B cell (primary cell): ENCODE measurements at regions not wholly inside any gene's neighbourhood (a gene's known extent, or its start where the extent isn't known, plus 50 kb on each side); places are given as distances from the start of the nearest gene placed in this dataset.

ENCODE experiments used
- ATAC-seq: fragments of 200-7000 bp; cut with Tn5 transposase; one replicate; pipeline ENCODE4 v1.10.0; 2021; ENCODE audit warnings: low read depth, mild to moderate bottlenecking, moderate number of reproducible peaks, moderate library complexity
- CTCF ChIA-PET: fragments of 350-600 bp; sonication (Branson Sonifier 250); formaldehyde crosslinking; loops from one replicate; lab custom pipeline; 2021; ENCODE audit warnings: antibody characterized with exemption, inconsistent platforms; lab: Charles Lee
- POLR2A ChIA-PET: fragments of 350-600 bp; sonication (Branson Sonifier 250); formaldehyde crosslinking; loops from one replicate; lab custom pipeline; 2021; ENCODE audit warnings: antibody characterized with exemption; lab: Charles Lee
- DNase-seq: peaks from one replicate; pipeline ENCODE4 v3.0.0; 2013
- H2AFZ ChIP-seq: 2 replicates; pipeline ENCODE4 v1.6.1; 2012; ENCODE audit warnings: mild to moderate bottlenecking, low read depth, low read length; ENCODE audit not compliant: insufficient read depth, poor library complexity, severe bottlenecking
- H3K27ac ChIP-seq, 2 donors: 1 replicate in 1 of 2; 2 replicates in 1 of 2; pipeline ENCODE4 v1.5.1; 2012 to 2013; ENCODE audit warnings: low read length in 2 of 2, mild to moderate bottlenecking in 2 of 2, moderate library complexity in 1 of 2
- H3K27me3 ChIP-seq, 4 experiments: fragments of 200-600 bp in 1 of 4; sonication (generic) in 1 of 4; replicated peaks in 1 of 4; 1 replicate in 2 of 4; 2 replicates in 2 of 4; pipeline versions ENCODE4 v1.6.1 to v1.7.0; 2013 to 2016; ENCODE audit warnings: low read length in 3 of 4, mild to moderate bottlenecking in 2 of 4, mixed read lengths in 1 of 4, moderate library complexity in 1 of 4; ENCODE audit not compliant: insufficient read depth in 4 of 4, control insufficient read depth in 3 of 4; ENCODE audit errors: control extremely low read depth in 1 of 4
- H3K36me3 ChIP-seq, 2 experiments: replicated peaks in 1 of 2; 1 replicate in 1 of 2; 2 replicates in 1 of 2; pipeline versions ENCODE4 v1.6.1 to v1.7.1; 2013; ENCODE audit warnings: low read length in 1 of 2; ENCODE audit not compliant: insufficient read depth in 2 of 2, control insufficient read depth in 1 of 2; ENCODE audit errors: control extremely low read depth in 1 of 2, extremely low read depth in 1 of 2
- H3K4me1 ChIP-seq, 2 donors: fragments of 200-600 bp in 1 of 2; sonication (generic) in 1 of 2; 1 replicate in 1 of 2; 2 replicates in 1 of 2; pipeline versions ENCODE4 v1.5.1 to v1.6.1; 2013 to 2017; ENCODE audit warnings: low read length in 2 of 2; ENCODE audit not compliant: control insufficient read depth in 2 of 2, insufficient read depth in 2 of 2
- H3K4me2 ChIP-seq: replicated peaks from 2 replicates; pipeline ENCODE3; 2012; ENCODE audit warnings: mild to moderate bottlenecking, low read depth, low read length; ENCODE audit not compliant: poor library complexity, severe bottlenecking
- H3K4me3 ChIP-seq, 5 experiments: fragments of 200-600 bp in 1 of 5; sonication (generic) in 1 of 5; 1 replicate in 3 of 5; 2 replicates in 2 of 5; pipeline versions ENCODE4 v1.5.1 to v1.7.0; 2011 to 2016; ENCODE audit warnings: low read length in 4 of 5, mild to moderate bottlenecking in 4 of 5, low read depth in 2 of 5, control low read depth in 1 of 5, moderate library complexity in 1 of 5; ENCODE audit not compliant: insufficient read depth in 1 of 5; ENCODE audit errors: control extremely low read depth in 1 of 5, extremely low read depth in 1 of 5
- H3K79me2 ChIP-seq: fragments of 200-600 bp; sonication (generic); one replicate; pipeline ENCODE4 v1.6.0; 2016; ENCODE audit warnings: low read length; ENCODE audit not compliant: control insufficient read depth, insufficient read depth
- H3K9ac ChIP-seq: fragments of 200-600 bp; sonication (generic); 2 replicates; pipeline ENCODE4 v1.6.1; 2017; ENCODE audit warnings: mild to moderate bottlenecking, low read length, moderate library complexity
- H3K9me3 ChIP-seq, 3 donors: one replicate each; pipeline versions ENCODE4 v1.6.1 to v1.7.1; 2013; ENCODE audit warnings: low read length in 2 of 3; ENCODE audit not compliant: control insufficient read depth in 2 of 3, insufficient read depth in 1 of 3; ENCODE audit errors: control extremely low read depth in 1 of 3
- H4K20me1 ChIP-seq: 2 replicates; pipeline ENCODE4 v1.6.0; 2012; ENCODE audit warnings: mild to moderate bottlenecking, low read length; ENCODE audit not compliant: insufficient read depth, control insufficient read depth, poor library complexity, severe bottlenecking
- H3K27ac Mint-ChIP-seq: one replicate; pipeline ENCODE4 v1.8.0; 2021; ENCODE audit warnings: mixed read lengths
- H3K27me3 Mint-ChIP-seq: one replicate; pipeline ENCODE4 v1.8.0; 2021; ENCODE audit warnings: mixed read lengths
- H3K4me1 Mint-ChIP-seq: one replicate; pipeline ENCODE4 v1.8.0; 2021; ENCODE audit warnings: mixed read lengths
- H3K4me3 Mint-ChIP-seq: one replicate; pipeline ENCODE4 v1.8.0; 2021; ENCODE audit warnings: mixed read lengths
- H3K9me3 Mint-ChIP-seq: one replicate; pipeline ENCODE4 v1.8.0; 2022; ENCODE audit warnings: mixed read lengths; ENCODE audit not compliant: insufficient read depth
- EZH2 ChIP-seq: IDR thresholded peaks from 2 replicates; pipeline ENCODE4 v1.6.1; 2012; ENCODE audit warnings: borderline replicate concordance, low read depth, mild to moderate bottlenecking, moderate library complexity, low read length; ENCODE audit not compliant: insufficient read depth, poor library complexity, severe bottlenecking
- whole genome bisulfite sequencing: methylation state at CpG from one replicate; pipeline ENCODE4 v1.1.5; 2013; ENCODE audit warnings: missing lambda C conversion rate; ENCODE audit not compliant: insufficient coverage; 5-methylcytosine and 5-hydroxymethylcytosine counted together
- intact Hi-C: fragments of 100-400 bp; cut with micrococcal nuclease; formaldehyde crosslinking; loops from one replicate; pipeline ENCODE4 v1.10.0; 2022
- TF ChIP-seq, protein P1 (sequence below): fragments of 200-600 bp; IDR thresholded peaks from one replicate; pipeline ENCODE4 v1.8.0; 2022; ENCODE audit warnings: antibody characterized with exemption, mild to moderate bottlenecking

- Histone ChIP-seq H3K9ac (no peak overlapping the region), H3K27me3 (no peaks in the 10 kb centered on the region), H3K36me3 (no peaks in the 10 kb centered on the region), H3K4me2 (no peak overlapping the region), H3K4me1 (no peaks in the 10 kb centered on the region), H2AFZ (no peak overlapping the region), H3K9me3 (no peaks in the 10 kb centered on the region), H4K20me1 (no peaks in the 10 kb centered on the region), H3K4me3 (no peak overlapping the region), H3K27ac (no peak overlapping the region), H3K79me2 (no peaks in the 10 kb centered on the region)
- Mint-ChIP-seq H3K27me3 (peaks cover 23% of the 10 kb centered on the region), H3K9me3 (no peaks in the 10 kb centered on the region), H3K4me3 (no peak overlapping the region), H3K4me1 (no peaks in the 10 kb centered on the region), H3K27ac (no peak overlapping the region)
- WGBS: 90% methylated on average over 3 of the region's 6 CpGs
- TF ChIP-seq, protein P1, sequence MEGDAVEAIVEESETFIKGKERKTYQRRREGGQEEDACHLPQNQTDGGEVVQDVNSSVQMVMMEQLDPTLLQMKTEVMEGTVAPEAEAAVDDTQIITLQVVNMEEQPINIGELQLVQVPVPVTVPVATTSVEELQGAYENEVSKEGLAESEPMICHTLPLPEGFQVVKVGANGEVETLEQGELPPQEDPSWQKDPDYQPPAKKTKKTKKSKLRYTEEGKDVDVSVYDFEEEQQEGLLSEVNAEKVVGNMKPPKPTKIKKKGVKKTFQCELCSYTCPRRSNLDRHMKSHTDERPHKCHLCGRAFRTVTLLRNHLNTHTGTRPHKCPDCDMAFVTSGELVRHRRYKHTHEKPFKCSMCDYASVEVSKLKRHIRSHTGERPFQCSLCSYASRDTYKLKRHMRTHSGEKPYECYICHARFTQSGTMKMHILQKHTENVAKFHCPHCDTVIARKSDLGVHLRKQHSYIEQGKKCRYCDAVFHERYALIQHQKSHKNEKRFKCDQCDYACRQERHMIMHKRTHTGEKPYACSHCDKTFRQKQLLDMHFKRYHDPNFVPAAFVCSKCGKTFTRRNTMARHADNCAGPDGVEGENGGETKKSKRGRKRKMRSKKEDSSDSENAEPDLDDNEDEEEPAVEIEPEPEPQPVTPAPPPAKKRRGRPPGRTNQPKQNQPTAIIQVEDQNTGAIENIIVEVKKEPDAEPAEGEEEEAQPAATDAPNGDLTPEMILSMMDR: no peak
- TF ChIP-seq EZH2: no peak
- ChIA-PET POLR2A (no interaction called here), CTCF (no interaction called here)
- ATAC-seq: no peak
- intact Hi-C loops: no loop called here
- no peak for DNase-seq
These were observed 91.1 kb upstream of the PRSS58 start for GRCh38 chr7:142348921-142349405.

- DNase-seq: no peak
- H3K27ac Mint-ChIP-seq: no peak overlapping the region
These were observed 90.2 kb upstream of the PRSS58 start for GRCh38 chr7:142348100-142348499.

More at GRCh38 chr7:142348100-142348499, 90.2 kb upstream of the PRSS58 start:
- Histone ChIP-seq H4K20me1 (no peaks in the 10 kb centered on the region), H3K27ac (no peak overlapping the region), H3K4me3 (no peak overlapping the region), H3K9me3 (no peaks in the 10 kb centered on the region), H3K27me3 (no peaks in the 10 kb centered on the region), H3K4me1 (no peaks in the 10 kb centered on the region), H3K36me3 (no peaks in the 10 kb centered on the region), H3K79me2 (no peaks in the 10 kb centered on the region), H3K9ac (no peak overlapping the region), H3K4me2 (no peak overlapping the region), H2AFZ (no peak overlapping the region)
- H3K9me3 Mint-ChIP-seq: no peaks in the 10 kb centered on the region
- no peak for TF ChIP-seq EZH2
- TF ChIP-seq, protein P1: no peak
- ATAC-seq: no peak
- ChIA-PET POLR2A (no interaction called here), CTCF (no interaction called here)
- H3K4me3 Mint-ChIP-seq: no peak overlapping the region
- WGBS: 88% methylated on average over 1 of the region's 3 CpGs
- H3K27me3 Mint-ChIP-seq: peaks cover 17% of the 10 kb centered on the region
- H3K4me1 Mint-ChIP-seq: no peaks in the 10 kb centered on the region
- intact Hi-C loops: no loop called here
